Thoracic aorta (tissue), 2 donors: ENCODE measurements at regions not wholly inside any gene's neighbourhood (a gene's known extent, or its start where the extent isn't known, plus 50 kb on each side); places are given as distances from the start of the nearest gene placed in this dataset.

Experiments
- ATAC-seq: fragments of 150-250 bp; one replicate; pipeline ENCODE4 v1.8.0; 2017; ENCODE audit warnings: low read depth; ENCODE audit not compliant: insufficient number of reproducible peaks, low FRiP score
- DNase-seq: peaks from one replicate; pipeline ENCODE4 v3.0.0-alpha.2; 2020; ENCODE audit warnings: low spot score
- H3K27ac ChIP-seq, 2 donors: fragments of 200-600 bp; sonication (generic); 1 replicate in 1 of 2; 2 replicates in 1 of 2; pipeline ENCODE4 v1.5.1; 2016; ENCODE audit warnings: mild to moderate bottlenecking in 2 of 2, moderate library complexity in 2 of 2
- H3K27me3 ChIP-seq: fragments of 200-600 bp; sonication (generic); replicated peaks from 2 replicates; pipeline ENCODE4 v1.6.0; 2016; ENCODE audit warnings: mild to moderate bottlenecking; ENCODE audit not compliant: insufficient read depth
- H3K36me3 ChIP-seq: fragments of 200-600 bp; sonication (generic); one replicate; pipeline ENCODE4 v1.5.1; 2016
- H3K4me1 ChIP-seq, 2 donors: fragments of 200-600 bp; sonication (generic); 1 replicate in 1 of 2; 2 replicates in 1 of 2; pipeline versions ENCODE4 v1.5.1 to v1.6.0; 2016; ENCODE audit warnings: low read depth in 2 of 2, mild to moderate bottlenecking in 1 of 2; ENCODE audit not compliant: control insufficient read depth in 1 of 2
- H3K4me3 ChIP-seq: fragments of 200-600 bp; sonication (generic); 2 replicates; pipeline ENCODE4 v1.5.1; 2016; ENCODE audit warnings: mild to moderate bottlenecking
- H3K9me3 ChIP-seq: fragments of 200-600 bp; sonication (generic); 2 replicates; pipeline ENCODE4 v1.5.1; 2016
- CTCF ChIP-seq: fragments of 200-600 bp; sonication (generic); IDR thresholded peaks from one replicate; pipeline ENCODE4 v1.5.1; 2019; ENCODE audit warnings: antibody characterized with exemption

GRCh38 chr4:136355970-136356369 lies 1176.3 kb downstream of the PCDH18 start:
- no peak overlapping the region for H3K4me3 ChIP-seq
- H3K27me3 ChIP-seq = no peaks in the 10 kb centered on the region
- H3K27ac ChIP-seq = no peak overlapping the region
- DNase-seq (no peak), ATAC-seq (no peak)
- H3K9me3 ChIP-seq = no peaks in the 10 kb centered on the region
- H3K36me3 ChIP-seq = no peaks in the 10 kb centered on the region
- H3K4me1 ChIP-seq = no peaks in the 10 kb centered on the region
- TF ChIP-seq CTCF = no peak

GRCh38 chr4:136343340-136343739 lies 1189.0 kb downstream of the PCDH18 start:
- TF ChIP-seq CTCF = no peak
- no peak overlapping the region for H3K4me3 ChIP-seq
- H3K36me3 ChIP-seq = no peaks in the 10 kb centered on the region
- no peak overlapping the region for H3K27ac ChIP-seq
- no peaks in the 10 kb centered on the region for H3K4me1 ChIP-seq
- DNase-seq (no peak), ATAC-seq (no peak)
- no peaks in the 10 kb centered on the region for H3K9me3 ChIP-seq
- no peaks in the 10 kb centered on the region for H3K27me3 ChIP-seq

- no peaks in the 10 kb centered on the region for H3K9me3 ChIP-seq
Measured at GRCh38 chr4:136342666-136343065, 1189.6 kb downstream of the PCDH18 start.

GRCh38 chr4:136337216-136337615 lies 1195.1 kb downstream of the PCDH18 start:
- Histone ChIP-seq H3K4me1 (no peaks in the 10 kb centered on the region), H3K27me3 (no peaks in the 10 kb centered on the region), H3K36me3 (no peaks in the 10 kb centered on the region), H3K9me3 (no peaks in the 10 kb centered on the region), H3K27ac (no peak overlapping the region), H3K4me3 (no peak overlapping the region)
- TF ChIP-seq CTCF = no peak
- no peak for ATAC-seq
- no peak for DNase-seq

More at GRCh38 chr4:136342666-136343065, 1189.6 kb downstream of the PCDH18 start:
- no peak for DNase-seq
- H3K27me3 ChIP-seq = no peaks in the 10 kb centered on the region
- no peak overlapping the region for H3K27ac ChIP-seq
- no peaks in the 10 kb centered on the region for H3K4me1 ChIP-seq
- no peak for ATAC-seq
- H3K36me3 ChIP-seq = no peaks in the 10 kb centered on the region
- no peak for TF ChIP-seq CTCF
- no peak overlapping the region for H3K4me3 ChIP-seq

GRCh38 chr4:136336479-136336878 lies 1195.8 kb downstream of the PCDH18 start:
- Histone ChIP-seq H3K4me3 (no peak overlapping the region), H3K27ac (no peak overlapping the region), H3K4me1 (no peaks in the 10 kb centered on the region), H3K36me3 (no peaks in the 10 kb centered on the region), H3K9me3 (no peaks in the 10 kb centered on the region), H3K27me3 (no peaks in the 10 kb centered on the region)
- DNase-seq (no peak), ATAC-seq (no peak)
- TF ChIP-seq CTCF = no peak
